AG08395 (cell line): ENCODE measurements at regions not wholly inside any gene's neighbourhood (a gene's known extent, or its start where the extent isn't known, plus 50 kb on each side); places are given as distances from the start of the nearest gene placed in this dataset.

ENCODE experiments used
- DNase-seq: peaks from one replicate; pipeline ENCODE4 v3.0.0; 2012; ENCODE audit warnings: mixed read lengths, low spot score

DNA sequence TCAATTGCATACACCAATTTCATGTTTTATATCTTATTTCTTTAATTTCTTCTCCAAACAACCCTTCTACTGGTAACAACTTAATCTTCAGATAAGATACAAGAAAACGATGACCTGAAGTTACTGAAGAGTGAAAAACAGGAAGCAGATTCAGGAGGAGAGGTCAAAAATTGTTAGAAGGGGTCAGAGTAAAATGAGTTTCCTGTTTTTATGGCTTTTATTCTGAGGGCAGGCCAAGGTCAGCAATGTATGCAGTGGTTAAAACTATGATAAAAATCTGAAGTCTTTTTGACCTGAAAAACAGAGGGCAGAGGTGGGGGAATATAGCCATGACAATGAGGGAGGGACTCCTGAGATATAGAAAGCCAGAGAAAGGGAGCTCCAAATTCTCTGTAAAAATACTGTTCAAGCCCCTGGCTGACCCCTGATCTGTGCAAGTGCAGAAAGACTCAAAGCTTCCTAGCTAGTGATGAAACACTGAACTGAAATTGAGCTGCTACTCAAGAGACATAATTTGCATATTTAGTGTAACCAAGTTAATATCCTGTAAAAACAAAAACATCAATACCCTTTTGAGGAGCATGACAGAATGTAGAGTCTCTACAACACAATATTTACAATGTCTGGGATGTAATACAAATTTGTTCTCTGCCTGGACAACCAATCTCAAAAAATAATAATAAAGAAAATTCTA is 514.3 kb upstream of the SEL1L start:
- DNase-seq = no peak

- no peak for DNase-seq
Measured at GRCh38 chr14:82052778-82053177, 519.1 kb upstream of the SEL1L start.

DNA sequence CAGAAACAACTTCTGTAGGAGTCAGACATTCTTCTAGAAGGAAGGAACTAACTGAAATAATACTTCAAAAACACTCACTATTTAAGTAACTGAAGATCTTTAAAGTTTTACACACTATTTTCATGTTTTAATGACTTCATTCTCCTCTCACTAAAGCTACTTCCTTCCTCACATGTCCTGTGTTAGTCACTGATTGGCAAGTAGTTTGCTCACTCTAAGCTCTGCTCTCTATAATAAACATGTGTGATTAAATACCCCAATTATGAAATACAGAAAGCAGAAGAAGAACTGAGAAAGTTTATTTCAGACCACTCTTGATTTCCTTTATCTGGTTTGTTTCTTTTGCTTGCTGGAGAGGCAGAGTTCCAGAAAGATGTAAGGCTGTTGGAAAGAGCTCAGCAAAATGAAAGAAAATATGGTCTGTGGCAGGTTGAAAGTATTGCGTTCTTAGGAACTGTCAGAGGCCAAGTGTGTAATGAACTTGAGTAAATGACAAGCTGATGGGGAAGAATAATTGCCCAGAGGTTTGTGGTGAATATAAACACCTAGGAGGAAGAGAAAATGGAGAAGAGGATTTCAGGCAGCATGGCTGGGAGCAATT is 522.0 kb upstream of the SEL1L start:
- no peak for DNase-seq

DNA sequence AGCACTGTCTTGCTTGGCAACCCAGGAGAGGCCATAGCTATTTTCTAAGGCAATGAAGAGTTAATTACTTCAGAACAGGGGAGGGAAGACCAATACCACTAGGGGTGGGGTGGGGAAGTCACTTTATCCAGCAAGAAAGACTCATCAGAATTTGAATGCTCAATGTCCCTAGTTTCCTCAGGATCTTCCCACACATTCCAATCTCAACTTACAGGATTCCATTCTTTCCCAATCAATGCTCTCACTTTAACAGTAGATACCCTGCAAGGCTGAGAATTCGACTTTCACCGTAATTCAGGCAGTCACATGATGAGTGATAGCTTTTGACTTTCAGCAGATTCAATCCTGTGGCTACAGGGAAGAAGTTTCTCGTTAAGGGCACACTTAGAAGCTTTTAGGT is 526.6 kb upstream of the SEL1L start:
- DNase-seq = no peak

GRCh38 chr14:82067221-82067875 is 533.7 kb upstream of the SEL1L start:
- DNase-seq = no peak

DNA sequence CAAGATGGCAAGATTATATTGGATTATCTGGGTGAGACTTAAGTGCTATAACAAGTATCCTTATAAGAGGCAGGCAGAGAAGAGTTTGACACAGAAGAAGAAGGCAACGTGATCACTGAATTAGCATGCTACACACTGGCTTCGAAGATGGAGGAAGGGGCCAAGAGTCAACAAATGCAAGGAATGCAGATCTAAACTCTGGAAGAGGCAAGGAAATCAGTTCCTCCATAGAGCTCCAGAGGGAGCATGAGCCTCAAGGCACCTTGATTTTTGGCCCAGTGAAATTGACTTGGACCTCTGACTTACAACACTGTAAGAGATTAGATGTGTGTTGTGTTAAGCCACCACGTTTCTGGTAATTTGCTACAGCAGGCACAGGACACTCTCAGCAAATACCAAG is 536.4 kb upstream of the SEL1L start:
- no peak for DNase-seq

- DNase-seq = no peak
Measured at GRCh38 chr14:82070753-82071152, 537.1 kb upstream of the SEL1L start.

DNA sequence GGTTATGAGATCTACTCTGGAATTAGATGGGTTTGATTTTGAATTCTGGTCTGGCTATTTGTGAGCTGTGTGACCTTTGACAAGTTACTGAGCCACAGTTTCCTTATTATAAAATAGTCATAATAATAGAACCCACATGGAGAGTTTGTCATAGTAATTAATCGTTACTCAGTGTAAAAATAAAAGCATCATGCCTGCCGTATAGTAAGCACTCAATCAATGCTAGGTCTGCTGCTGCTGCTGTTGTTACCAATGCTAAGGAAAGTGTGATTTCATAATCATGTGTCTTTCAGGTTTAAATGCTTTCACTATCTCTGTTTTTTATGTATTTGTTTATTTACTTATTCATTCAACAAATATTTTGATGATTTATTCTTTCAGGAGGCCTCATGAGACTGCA is 539.9 kb upstream of the SEL1L start:
- DNase-seq = no peak

DNA sequence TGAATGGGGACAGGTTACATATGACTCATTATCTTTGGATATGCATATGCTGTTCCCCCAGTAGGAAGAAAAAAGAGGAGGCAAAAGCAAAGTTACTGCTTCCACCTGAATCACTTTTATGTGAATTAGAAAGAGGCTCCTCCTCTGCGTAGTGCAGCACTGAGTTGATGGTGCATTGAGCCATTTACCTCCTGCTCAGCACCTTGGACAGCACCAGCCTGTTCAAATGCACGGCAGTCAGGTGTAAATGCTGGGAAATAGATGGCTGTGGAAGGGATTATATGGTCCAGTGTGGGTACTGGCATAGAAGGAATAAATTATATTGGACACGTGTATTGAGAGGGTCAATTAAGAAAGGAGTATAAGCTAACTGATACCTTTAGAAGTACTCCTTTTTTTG is 541.9 kb upstream of the SEL1L start:
- DNase-seq = peak; percentile 3

- no peak for DNase-seq
Measured at GRCh38 chr14:82079553-82079952, 545.9 kb upstream of the SEL1L start.

- no peak for DNase-seq
Measured at GRCh38 chr14:82080370-82080769, 546.7 kb upstream of the SEL1L start.

- DNase-seq = no peak
Measured at GRCh38 chr14:82084813-82085212, 551.2 kb upstream of the SEL1L start.

DNA sequence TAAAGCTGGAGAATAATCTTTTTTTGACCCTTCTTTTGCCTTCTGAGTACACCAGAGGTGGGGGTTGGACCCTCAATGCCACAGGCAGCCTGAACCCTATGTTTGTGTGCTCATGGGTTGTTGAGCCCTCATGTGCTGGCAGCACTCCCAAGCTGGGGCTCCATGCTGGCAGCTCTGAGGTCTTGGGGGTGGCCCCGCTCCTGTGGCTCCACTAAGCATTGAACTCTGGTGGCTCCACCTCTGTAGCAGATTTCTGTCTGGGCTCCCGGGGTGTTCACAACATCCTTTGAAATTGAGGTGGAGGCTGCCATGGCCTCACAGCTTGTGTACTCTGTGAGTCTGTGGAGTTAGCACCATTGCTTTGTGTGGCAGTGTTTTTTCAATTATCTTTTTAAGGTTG is 557.4 kb upstream of the SEL1L start:
- DNase-seq = no peak

- DNase-seq = no peak
Measured at GRCh38 chr14:82094829-82095345, 561.2 kb upstream of the SEL1L start.

GRCh38 chr14:82104013-82104412 is 570.4 kb upstream of the SEL1L start:
- DNase-seq = no peak

DNA sequence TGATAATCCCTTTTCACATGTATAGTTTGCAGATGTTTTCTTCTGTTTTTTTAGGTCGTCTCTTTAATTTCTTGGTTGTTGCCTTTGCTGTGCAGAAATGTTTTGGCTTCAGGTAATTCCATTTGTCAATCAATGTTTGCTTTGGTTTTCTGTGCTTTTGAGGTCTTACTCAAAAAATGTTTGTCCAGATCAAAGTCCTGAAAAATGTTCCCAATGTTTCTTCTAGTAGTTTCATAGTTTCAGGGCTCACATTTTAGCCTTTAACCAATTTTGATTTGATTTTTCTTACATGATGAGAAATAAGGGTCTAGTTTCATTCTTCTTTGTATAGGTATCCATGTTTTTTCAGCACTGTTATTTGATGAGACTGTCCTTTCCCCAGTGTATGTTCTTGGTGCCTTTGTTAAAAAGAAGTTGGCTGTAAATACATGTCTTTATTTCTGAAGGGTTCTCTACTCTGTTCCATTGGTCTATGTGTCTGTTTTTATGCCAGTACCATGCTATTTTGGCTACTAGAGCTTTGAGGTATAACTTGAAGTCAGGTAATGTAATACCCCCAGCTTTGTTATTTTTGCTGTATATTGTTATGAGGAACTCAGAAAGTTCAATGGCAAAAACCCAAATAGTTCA is 578.7 kb upstream of the SEL1L start:
- DNase-seq = no peak

DNA sequence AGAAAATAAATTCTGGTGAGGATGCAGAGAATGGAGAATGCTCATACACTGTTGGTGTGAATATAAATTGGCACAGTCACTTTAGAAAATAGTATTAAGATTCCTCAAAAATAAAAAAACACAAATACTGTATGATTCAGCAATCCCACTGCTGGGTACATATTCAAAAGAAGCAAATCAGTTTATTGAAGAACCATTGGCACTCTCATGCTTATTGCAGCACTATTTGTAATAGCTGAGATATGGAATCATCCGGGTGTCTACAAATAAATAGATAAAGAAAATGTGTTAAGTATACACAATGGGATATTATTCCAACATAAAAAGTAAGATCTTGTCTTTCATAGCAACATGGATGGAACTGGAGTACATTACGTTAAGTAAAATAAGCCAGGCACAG is 579.4 kb upstream of the SEL1L start:
- DNase-seq = no peak

GRCh38 chr14:82113710-82114109 is 580.1 kb upstream of the SEL1L start:
- no peak for DNase-seq

GRCh38 chr14:82116721-82117120 is 583.1 kb upstream of the SEL1L start:
- DNase-seq = no peak

DNA sequence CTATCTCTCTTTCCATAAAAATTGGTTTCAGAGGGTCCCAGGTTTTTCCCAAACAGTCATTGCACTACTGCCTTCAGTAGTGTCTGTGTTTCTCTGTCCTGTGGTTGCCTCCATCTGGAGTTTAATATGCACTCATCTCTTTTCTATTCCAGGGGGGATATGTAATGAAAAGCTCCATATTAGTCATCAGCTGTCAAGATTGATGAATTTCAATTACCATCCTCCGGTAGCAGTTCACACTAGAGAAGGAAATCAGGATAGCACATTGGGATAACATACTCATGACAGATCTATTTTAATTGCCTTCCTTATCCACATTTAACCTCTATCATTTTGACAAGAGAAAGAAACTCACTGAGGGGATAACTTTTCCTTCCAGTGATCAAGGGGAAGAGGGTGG is 589.0 kb upstream of the SEL1L start:
- no peak for DNase-seq

- no peak for DNase-seq
Measured at GRCh38 chr14:82124511-82124910, 590.9 kb upstream of the SEL1L start.

DNA sequence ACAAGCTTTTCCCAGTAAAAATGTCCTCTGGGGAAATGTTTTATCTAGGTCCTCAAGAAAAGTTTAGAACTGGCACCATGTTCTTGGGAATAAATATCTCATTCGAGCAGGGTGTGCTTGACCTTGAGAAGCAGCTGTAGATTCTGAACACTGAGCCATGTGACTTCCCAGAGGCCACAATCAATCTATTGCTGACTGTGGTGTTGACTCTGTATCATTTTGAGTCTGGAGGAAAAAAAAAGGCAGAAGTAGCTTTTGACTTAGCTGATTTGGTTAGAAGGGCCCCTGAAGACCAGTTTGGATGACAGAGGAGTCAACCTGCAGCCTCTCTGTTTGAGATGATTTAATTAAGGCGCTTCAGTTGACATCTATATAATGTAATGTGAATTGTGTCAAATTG is 592.4 kb upstream of the SEL1L start:
- DNase-seq = no peak

DNA sequence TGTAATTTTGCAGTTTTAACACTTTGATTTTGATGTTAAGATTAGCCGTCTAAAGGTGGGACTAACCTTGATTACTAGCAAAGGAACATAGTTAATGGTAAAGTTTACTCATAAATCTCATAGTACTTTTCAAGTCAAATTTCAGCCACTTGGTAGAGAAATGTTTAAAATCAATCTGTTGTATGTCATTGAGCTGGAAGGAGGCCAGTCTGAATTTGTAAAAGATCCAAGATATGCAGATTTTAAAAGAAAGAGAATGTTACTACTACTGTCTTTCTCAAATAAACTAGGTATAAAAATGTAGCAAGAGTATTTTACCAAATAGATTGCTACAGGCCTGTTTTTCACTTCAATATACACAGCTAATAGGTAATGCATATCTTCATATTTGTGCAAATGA is 600.8 kb upstream of the SEL1L start:
- no peak for DNase-seq
